Endothelial cell of umbilical vein (primary cell): ENCODE measurements at regions not wholly inside any gene's neighbourhood (a gene's known extent, or its start where the extent isn't known, plus 50 kb on each side); places are given as distances from the start of the nearest gene placed in this dataset.

Experiments
- BruUV-seq: library from RNA; stranded (reverse); fragments of 400-500 nt; replicated peaks from 2 replicates; lab custom pipeline; 2021; lab: Mats Ljungman, UMichigan
- CTCF ChIA-PET: fragments of 300-600, 350-600 bp; sonication (Branson Sonifier 250); formaldehyde crosslinking; loops from one replicate; lab custom pipeline; 2021; ENCODE audit warnings: antibody characterized with exemption, inconsistent platforms; lab: Charles Lee
- POLR2A ChIA-PET: fragments of 300-600, 350-600 bp; sonication (Branson Sonifier 250); formaldehyde crosslinking; loops from one replicate; lab custom pipeline; 2021; ENCODE audit warnings: antibody characterized with exemption, inconsistent platforms; lab: Charles Lee
- DNase-seq: peaks from one replicate; pipeline ENCODE4 v3.0.0-alpha.2; 2011; ENCODE audit warnings: low read depth, low spot score
- FAIRE-seq: peaks from 2 replicates; lab custom pipeline; 2011; peaks lifted over from hg19 to GRCh38; lab: Jason Lieb, UNC
- H2AFZ ChIP-seq: 2 replicates; pipeline ENCODE4 v1.6.0; 2012; ENCODE audit warnings: low read depth, low read length, control low read depth, inconsistent platforms
- H3K27ac ChIP-seq: 2 replicates; pipeline ENCODE4 v1.5.1; 2011; ENCODE audit warnings: low read depth, mild to moderate bottlenecking, control low read depth, low read length, moderate library complexity; ENCODE audit not compliant: insufficient read depth
- H3K27me3 ChIP-seq, 2 experiments: 2 replicates each; pipeline versions ENCODE4 v1.6.0 to v1.6.1; 2011; ENCODE audit warnings: low read length in 2 of 2, mixed read lengths in 1 of 2; ENCODE audit not compliant: control insufficient read depth in 2 of 2, insufficient read depth in 2 of 2
- H3K36me3 ChIP-seq, 2 experiments: 2 replicates in 1 of 2; 3 replicates in 1 of 2; pipeline ENCODE4 v1.5.1; 2011; ENCODE audit warnings: low read length in 2 of 2, mild to moderate bottlenecking in 1 of 2, moderate library complexity in 1 of 2; ENCODE audit not compliant: control insufficient read depth in 2 of 2, insufficient read depth in 2 of 2; ENCODE audit errors: extremely low read depth in 1 of 2
- H3K4me1 ChIP-seq: 3 replicates; pipeline ENCODE4 v1.5.1; 2011; ENCODE audit warnings: mild to moderate bottlenecking, low read length; ENCODE audit not compliant: control insufficient read depth, insufficient read depth; ENCODE audit errors: extremely low read depth
- H3K4me2 ChIP-seq: 2 replicates; pipeline ENCODE4 v1.6.1; 2011; ENCODE audit warnings: low read length, control low read depth, mixed read lengths; ENCODE audit not compliant: insufficient read depth
- H3K4me3 ChIP-seq, 3 experiments: fragments of 200-600 bp in 1 of 3; sonication (generic), shearing (Covaris generic) in 1 of 3; replicated peaks in 1 of 3; 2 replicates each; pipeline ENCODE4 v1.5.1; 2011 to 2016; ENCODE audit warnings: control low read depth in 3 of 3, low read length in 3 of 3, mild to moderate bottlenecking in 2 of 3, inconsistent platforms in 1 of 3, low read depth in 1 of 3, moderate library complexity in 1 of 3; ENCODE audit not compliant: insufficient read depth in 1 of 3
- H3K79me2 ChIP-seq: 2 replicates; pipeline ENCODE4 v1.6.0; 2012; ENCODE audit warnings: low read length, inconsistent platforms; ENCODE audit not compliant: control insufficient read depth, insufficient read depth
- H3K9ac ChIP-seq: replicated peaks from 2 replicates; pipeline ENCODE3; 2011; ENCODE audit warnings: low read length, control low read depth; ENCODE audit not compliant: insufficient read depth; ENCODE audit errors: extremely low read depth
- H3K9me1 ChIP-seq: replicated peaks from 3 replicates; pipeline ENCODE4 v1.6.0; 2011; ENCODE audit warnings: mild to moderate bottlenecking, low read length; ENCODE audit not compliant: control insufficient read depth, insufficient read depth; ENCODE audit errors: extremely low read depth
- H3K9me3 ChIP-seq: replicated peaks from 2 replicates; pipeline ENCODE4 v1.5.1; 2012; ENCODE audit warnings: low read length, inconsistent platforms; ENCODE audit not compliant: control insufficient read depth, insufficient read depth
- H4K20me1 ChIP-seq: replicated peaks from 2 replicates; pipeline ENCODE3; 2011; ENCODE audit warnings: mild to moderate bottlenecking, low read length; ENCODE audit not compliant: control insufficient read depth, insufficient read depth; ENCODE audit errors: extremely low read depth
- CTCF ChIP-seq, 2 donors: IDR thresholded peaks; 1 replicate in 1 of 2; 2 replicates in 1 of 2; pipeline ENCODE4 v1.5.1; 2011; ENCODE audit warnings: low read length in 2 of 2, mild to moderate bottlenecking in 2 of 2, moderate library complexity in 2 of 2, control low read depth in 1 of 2, inconsistent platforms in 1 of 2, low read depth in 1 of 2; ENCODE audit not compliant: insufficient read depth in 1 of 2; ENCODE audit errors: extremely low read depth in 1 of 2
- EZH2 ChIP-seq: IDR thresholded peaks from 2 replicates; pipeline ENCODE4 v1.6.1; 2012; ENCODE audit warnings: borderline replicate concordance, low read depth, mild to moderate bottlenecking, moderate library complexity, low read length, inconsistent platforms; ENCODE audit not compliant: severe bottlenecking
- FOS ChIP-seq: IDR thresholded peaks from 2 replicates; pipeline ENCODE4 v1.6.1; 2011; ENCODE audit warnings: mild to moderate bottlenecking, low read length, moderate library complexity, borderline replicate concordance; ENCODE audit not compliant: insufficient read depth
- GATA2 ChIP-seq: IDR thresholded peaks from 2 replicates; pipeline ENCODE4 v1.7.0; 2011; ENCODE audit warnings: low read depth, mild to moderate bottlenecking, moderate library complexity, mixed read lengths, low read length; ENCODE audit not compliant: insufficient read length, insufficient read depth
- JUN ChIP-seq: IDR thresholded peaks from 2 replicates; pipeline ENCODE4 v1.6.1; 2011; ENCODE audit warnings: borderline replicate concordance, low read depth; ENCODE audit not compliant: insufficient read length, insufficient read depth
- MYC ChIP-seq: IDR thresholded peaks from one replicate; pipeline ENCODE4 v1.6.1; 2011; ENCODE audit warnings: mild to moderate bottlenecking, low read depth, low read length
- POLR2A ChIP-seq: IDR thresholded peaks from 2 replicates; pipeline ENCODE4 v1.6.1; 2012; ENCODE audit warnings: low read depth, mild to moderate bottlenecking, control low read depth, low read length
- POLR2AphosphoS5 ChIP-seq: IDR thresholded peaks from 2 replicates; pipeline ENCODE4 v1.6.1; 2012; ENCODE audit warnings: low read depth, mild to moderate bottlenecking, control low read depth, low read length, moderate library complexity; ENCODE audit not compliant: insufficient read depth
- dilution Hi-C: fragments of 300-500 bp; cut with MboI; formaldehyde crosslinking; loops from one replicate; pipeline ENCODE4 v1.15.0; 2019; ENCODE audit warnings: low sequenced_read_pairs; ENCODE audit not compliant: extremely low pct_ligation_motif_present
- intact Hi-C: fragments of 100-400 bp; cut with micrococcal nuclease; formaldehyde crosslinking; loops from one replicate; pipeline ENCODE4 v1.10.0; 2022
- TF ChIP-seq, protein P1 (sequence below): IDR thresholded peaks from 2 replicates; pipeline ENCODE4 v1.6.1; 2011; ENCODE audit not compliant: insufficient read depth, insufficient read length

DNA sequence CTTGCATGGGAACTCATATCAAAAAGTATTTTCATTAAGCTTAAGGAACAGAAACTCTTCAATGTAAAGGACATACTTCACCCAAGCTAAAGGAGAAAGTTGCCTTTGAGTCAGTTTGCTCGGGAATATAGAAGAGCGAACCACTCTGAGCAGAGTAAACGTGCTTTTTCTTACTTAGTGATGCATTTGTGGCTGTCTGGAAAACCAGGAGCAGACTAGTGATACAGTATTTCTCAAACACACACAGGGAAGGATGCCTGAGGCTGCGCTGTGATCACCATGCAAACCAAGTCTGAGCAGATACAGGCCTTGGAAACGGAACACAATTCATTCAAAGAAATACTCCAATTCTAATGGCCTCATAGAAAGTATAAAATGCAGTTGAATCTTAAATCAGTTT, 121.0 kb upstream of the CDIN1 start:
- intact Hi-C loops (no loop called here), dilution Hi-C loops (no loop called here)
- POLR2A ChIA-PET: no interaction called here
- Histone ChIP-seq H3K9ac (no peak overlapping the region), H3K4me3 (no peak overlapping the region), H3K9me3 (no peaks in the 10 kb centered on the region), H3K4me1 (no peaks in the 10 kb centered on the region), H2AFZ (no peak overlapping the region), H4K20me1 (no peaks in the 10 kb centered on the region), H3K36me3 (no peaks in the 10 kb centered on the region), H3K27me3 (no peaks in the 10 kb centered on the region), H3K4me2 (no peak overlapping the region), H3K27ac (no peak overlapping the region), H3K9me1 (no peaks in the 10 kb centered on the region), H3K79me2 (no peaks in the 10 kb centered on the region)
- CTCF ChIA-PET: interaction anchor here (1.1 kb wide), 1 partner anchor 9 kb away, joined by 3 read pairs; no protein-coding TSS in a partner anchor
- FAIRE-seq (no peak), DNase-seq (no peak)
- no TSS peak for BruUV-seq
- no peak for TF ChIP-seq FOS
- no peak for TF ChIP-seq CTCF (IDR thresholded peaks at IDR 0.05; ENCODE audit: extremely low read depth in 1 of 2, insufficient read depth in 1 of 2, low read depth in 1 of 2, low read length in 2 of 2)
- TF ChIP-seq POLR2A: no peak
- no peak for TF ChIP-seq GATA2
- no peak for TF ChIP-seq EZH2
- TF ChIP-seq POLR2AphosphoS5: no peak
- no peak for TF ChIP-seq JUN
- no peak for TF ChIP-seq MYC
- TF ChIP-seq, protein P1, sequence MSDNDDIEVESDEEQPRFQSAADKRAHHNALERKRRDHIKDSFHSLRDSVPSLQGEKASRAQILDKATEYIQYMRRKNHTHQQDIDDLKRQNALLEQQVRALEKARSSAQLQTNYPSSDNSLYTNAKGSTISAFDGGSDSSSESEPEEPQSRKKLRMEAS: no peak
